22Rv1 (cell line): ENCODE measurements at regions not wholly inside any gene's neighbourhood (a gene's known extent, or its start where the extent isn't known, plus 50 kb on each side); places are given as distances from the start of the nearest gene placed in this dataset.

Experiments
- ZFX ChIP-seq: fragments of 450-650 bp; IDR thresholded peaks from 2 replicates; pipeline ENCODE4 v1.6.1; 2017; ENCODE audit warnings: antibody characterized with exemption, borderline replicate concordance
- TF ChIP-seq, protein P1 (sequence below): fragments of 450-650 bp; IDR thresholded peaks from 2 replicates; pipeline ENCODE4 v1.5.1; 2017; ENCODE audit warnings: mild to moderate bottlenecking

DNA sequence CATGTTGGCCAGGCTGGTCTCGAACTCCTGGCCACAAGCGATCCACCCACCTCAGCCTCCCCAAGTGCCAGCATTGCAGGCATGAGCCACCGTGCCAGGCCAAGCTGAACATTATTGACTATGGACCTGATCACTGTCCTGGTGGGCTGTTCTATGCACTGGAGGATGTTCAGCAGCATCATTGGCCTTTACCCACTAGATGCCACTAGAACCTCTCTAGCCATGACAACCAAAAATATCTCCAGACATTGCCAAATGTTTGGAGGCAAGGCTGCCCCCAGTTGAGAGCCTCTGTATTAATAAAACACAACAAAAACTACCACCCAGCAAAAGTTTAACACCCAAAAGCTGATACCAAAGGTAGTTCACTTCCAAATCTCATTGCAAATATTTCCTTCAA is 110.8 kb upstream of the SOD1 start:
- TF ChIP-seq, protein P1, sequence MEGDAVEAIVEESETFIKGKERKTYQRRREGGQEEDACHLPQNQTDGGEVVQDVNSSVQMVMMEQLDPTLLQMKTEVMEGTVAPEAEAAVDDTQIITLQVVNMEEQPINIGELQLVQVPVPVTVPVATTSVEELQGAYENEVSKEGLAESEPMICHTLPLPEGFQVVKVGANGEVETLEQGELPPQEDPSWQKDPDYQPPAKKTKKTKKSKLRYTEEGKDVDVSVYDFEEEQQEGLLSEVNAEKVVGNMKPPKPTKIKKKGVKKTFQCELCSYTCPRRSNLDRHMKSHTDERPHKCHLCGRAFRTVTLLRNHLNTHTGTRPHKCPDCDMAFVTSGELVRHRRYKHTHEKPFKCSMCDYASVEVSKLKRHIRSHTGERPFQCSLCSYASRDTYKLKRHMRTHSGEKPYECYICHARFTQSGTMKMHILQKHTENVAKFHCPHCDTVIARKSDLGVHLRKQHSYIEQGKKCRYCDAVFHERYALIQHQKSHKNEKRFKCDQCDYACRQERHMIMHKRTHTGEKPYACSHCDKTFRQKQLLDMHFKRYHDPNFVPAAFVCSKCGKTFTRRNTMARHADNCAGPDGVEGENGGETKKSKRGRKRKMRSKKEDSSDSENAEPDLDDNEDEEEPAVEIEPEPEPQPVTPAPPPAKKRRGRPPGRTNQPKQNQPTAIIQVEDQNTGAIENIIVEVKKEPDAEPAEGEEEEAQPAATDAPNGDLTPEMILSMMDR: no peak
- TF ChIP-seq ZFX: no peak
